ENCODE measurements at regions not wholly inside any gene's neighbourhood (a gene's known extent, or its start where the extent isn't known, plus 50 kb on each side); places are given as distances from the start of the nearest gene placed in this dataset.

DNA sequence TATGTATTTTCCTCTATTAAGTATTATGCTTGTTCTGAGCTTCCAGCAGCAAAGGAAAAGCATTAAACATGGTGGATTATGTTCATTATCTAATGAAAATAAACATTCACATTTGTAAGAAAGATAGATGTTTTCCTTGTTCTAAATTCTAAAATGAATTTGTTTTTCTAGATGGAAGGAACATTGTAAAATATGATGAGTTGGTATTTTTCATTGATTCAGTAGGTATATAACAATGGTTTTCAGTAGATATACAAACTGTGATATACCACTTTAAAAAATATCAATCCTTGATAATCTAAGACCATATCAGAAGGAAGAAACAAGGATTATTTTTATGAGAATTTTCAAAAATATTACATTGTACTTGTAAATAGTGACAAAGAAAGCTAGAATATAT, 290.6 kb upstream of the GOLIM4 start:
- TF ChIP-seq, protein P1, sequence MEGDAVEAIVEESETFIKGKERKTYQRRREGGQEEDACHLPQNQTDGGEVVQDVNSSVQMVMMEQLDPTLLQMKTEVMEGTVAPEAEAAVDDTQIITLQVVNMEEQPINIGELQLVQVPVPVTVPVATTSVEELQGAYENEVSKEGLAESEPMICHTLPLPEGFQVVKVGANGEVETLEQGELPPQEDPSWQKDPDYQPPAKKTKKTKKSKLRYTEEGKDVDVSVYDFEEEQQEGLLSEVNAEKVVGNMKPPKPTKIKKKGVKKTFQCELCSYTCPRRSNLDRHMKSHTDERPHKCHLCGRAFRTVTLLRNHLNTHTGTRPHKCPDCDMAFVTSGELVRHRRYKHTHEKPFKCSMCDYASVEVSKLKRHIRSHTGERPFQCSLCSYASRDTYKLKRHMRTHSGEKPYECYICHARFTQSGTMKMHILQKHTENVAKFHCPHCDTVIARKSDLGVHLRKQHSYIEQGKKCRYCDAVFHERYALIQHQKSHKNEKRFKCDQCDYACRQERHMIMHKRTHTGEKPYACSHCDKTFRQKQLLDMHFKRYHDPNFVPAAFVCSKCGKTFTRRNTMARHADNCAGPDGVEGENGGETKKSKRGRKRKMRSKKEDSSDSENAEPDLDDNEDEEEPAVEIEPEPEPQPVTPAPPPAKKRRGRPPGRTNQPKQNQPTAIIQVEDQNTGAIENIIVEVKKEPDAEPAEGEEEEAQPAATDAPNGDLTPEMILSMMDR (IDR thresholded peaks at IDR 0.05), result no peak
- TF ChIP-seq POLR2A (IDR thresholded peaks at IDR 0.05), result no peak

All from thyroid gland (tissue), 4 donors.